ENCODE measurements at regions not wholly inside any gene's neighbourhood (a gene's known extent, or its start where the extent isn't known, plus 50 kb on each side); places are given as distances from the start of the nearest gene placed in this dataset.
"Not testable (repeated sequence)": the region's sequence is repeated elsewhere in the genome, so short reads cannot be mapped to it uniquely, and the experiment has no call there.

GRCh38 chr17:77038884-77039555 is 101.7 kb upstream of the SEC14L1 start:
- no peak for DNase-seq

- DNase-seq, result peak; percentile 75
Measured at GRCh38 chr17:77042476-77043231, 98.1 kb upstream of the SEC14L1 start.

GRCh38 chr17:77045441-77046041 is 95.2 kb upstream of the SEC14L1 start:
- no peak for DNase-seq

GRCh38 chr17:77049440-77049839 is 91.3 kb upstream of the SEC14L1 start:
- DNase-seq, result peak; percentile 64

GRCh38 chr17:77050901-77051300 is 89.9 kb upstream of the SEC14L1 start:
- DNase-seq, result not testable (repeated sequence)

GRCh38 chr17:77054936-77055335 is 85.8 kb upstream of the SEC14L1 start:
- DNase-seq, result no peak

GRCh38 chr17:77055453-77055852 is 85.3 kb upstream of the SEC14L1 start:
- DNase-seq, result no peak

- no peak for DNase-seq
Measured at GRCh38 chr17:77058016-77058415, 82.8 kb upstream of the SEC14L1 start.

- no peak for DNase-seq
Measured at GRCh38 chr17:77061669-77062068, 79.1 kb upstream of the SEC14L1 start.

- DNase-seq, result no peak
Measured at GRCh38 chr17:77064598-77064997, 76.2 kb upstream of the SEC14L1 start.

- no peak for DNase-seq
Measured at GRCh38 chr17:77066165-77066564, 74.6 kb upstream of the SEC14L1 start.

- peak; percentile 88 for DNase-seq
Measured at GRCh38 chr17:77066726-77067409, 73.9 kb upstream of the SEC14L1 start.

- no peak for DNase-seq
Measured at GRCh38 chr17:77068915-77069314, 71.9 kb upstream of the SEC14L1 start.

GRCh38 chr17:77070888-77071279 is 69.9 kb upstream of the SEC14L1 start:
- peak; percentile 24 for DNase-seq

GRCh38 chr17:77071925-77072490 is 68.8 kb upstream of the SEC14L1 start:
- no peak for DNase-seq

GRCh38 chr17:77072670-77073069 is 68.1 kb upstream of the SEC14L1 start:
- DNase-seq, result no peak

- no peak for DNase-seq
Measured at GRCh38 chr17:77074681-77075080, 66.1 kb upstream of the SEC14L1 start.

GRCh38 chr17:77076124-77076830 is 64.5 kb upstream of the SEC14L1 start:
- no peak for DNase-seq

- DNase-seq, result no peak
Measured at GRCh38 chr17:77083531-77083930, 57.2 kb upstream of the SEC14L1 start.

GRCh38 chr17:77085926-77086432 is 54.8 kb upstream of the SEC14L1 start:
- no peak for DNase-seq

GRCh38 chr17:77086433-77087010 is 54.2 kb upstream of the SEC14L1 start:
- DNase-seq, result peak; percentile 85

Measured in eye (tissue), 1 donor.